Naive thymus-derived CD4-positive, alpha-beta T cell (primary cell): ENCODE measurements at regions not wholly inside any gene's neighbourhood (a gene's known extent, or its start where the extent isn't known, plus 50 kb on each side); places are given as distances from the start of the nearest gene placed in this dataset.
A peak's percentile ranks its signal among the peaks of the same experiment; 100 is the strongest.

Experiments used
- ATAC-seq: fragments of 150-1000 bp; cut with Tn5 transposase; 2 replicates; pipeline ENCODE4 v1.10.0; 2021; ENCODE audit warnings: mild to moderate bottlenecking, moderate library complexity
- CTCF ChIA-PET: fragments of 350-600 bp; sonication (Branson Sonifier 250); formaldehyde crosslinking; loops from one replicate; lab custom pipeline; 2021; ENCODE audit warnings: antibody characterized with exemption; lab: Charles Lee
- POLR2A ChIA-PET: fragments of 350-600 bp; sonication (Branson Sonifier 250); formaldehyde crosslinking; loops from one replicate; lab custom pipeline; 2021; ENCODE audit warnings: antibody characterized with exemption, inconsistent platforms; lab: Charles Lee
- DNase-seq, 9 donors: peaks; one replicate each; pipeline versions ENCODE4 v3.0.0 to v3.0.0-alpha.2; 2020 to 2022; ENCODE audit warnings: mixed read lengths in 1 of 9
- H3K27ac ChIP-seq: one replicate; pipeline ENCODE4 v1.7.0; 2013; ENCODE audit warnings: mild to moderate bottlenecking, low read depth, low read length, moderate library complexity
- H3K27me3 ChIP-seq, 2 donors: one replicate each; pipeline ENCODE4 v1.7.0; 2013; ENCODE audit warnings: low read length in 2 of 2, mild to moderate bottlenecking in 2 of 2, moderate library complexity in 2 of 2; ENCODE audit not compliant: control insufficient read depth in 2 of 2, insufficient read depth in 2 of 2
- H3K36me3 ChIP-seq, 3 experiments: 1 replicate in 2 of 3; 2 replicates in 1 of 3; pipeline ENCODE4 v1.7.0; 2013; ENCODE audit warnings: low read length in 3 of 3, mild to moderate bottlenecking in 3 of 3, moderate library complexity in 1 of 3; ENCODE audit not compliant: insufficient read depth in 3 of 3, control insufficient read depth in 2 of 3
- H3K4me1 ChIP-seq, 2 donors: one replicate each; pipeline ENCODE4 v1.7.0; 2013; ENCODE audit warnings: low read length in 2 of 2, mild to moderate bottlenecking in 2 of 2, moderate library complexity in 1 of 2; ENCODE audit not compliant: control insufficient read depth in 2 of 2, insufficient read depth in 2 of 2
- H3K4me3 ChIP-seq: 2 replicates; pipeline ENCODE4 v1.7.0; 2013; ENCODE audit warnings: mild to moderate bottlenecking, low read length
- H3K9me3 ChIP-seq, 3 experiments: 1 replicate in 2 of 3; 2 replicates in 1 of 3; pipeline ENCODE4 v1.7.0; 2013; ENCODE audit warnings: low read length in 3 of 3; ENCODE audit not compliant: control insufficient read depth in 2 of 3
- H3K27ac Mint-ChIP-seq, 9 donors: one replicate each; pipeline ENCODE4 v1.8.0; 2020 to 2022; ENCODE audit warnings: mixed read lengths in 9 of 9, mild to moderate bottlenecking in 8 of 9, moderate library complexity in 5 of 9, inconsistent platforms in 2 of 9
- H3K27me3 Mint-ChIP-seq, 5 donors: one replicate each; pipeline ENCODE4 v1.8.0; 2021 to 2022; ENCODE audit warnings: mixed read lengths in 5 of 5, mild to moderate bottlenecking in 1 of 5
- H3K36me3 Mint-ChIP-seq, 5 donors: one replicate each; pipeline ENCODE4 v1.8.0; 2020 to 2022; ENCODE audit warnings: mixed read lengths in 5 of 5, mild to moderate bottlenecking in 3 of 5, inconsistent platforms in 1 of 5
- H3K4me1 Mint-ChIP-seq, 7 donors: one replicate each; pipeline ENCODE4 v1.8.0; 2020 to 2022; ENCODE audit warnings: mixed read lengths in 7 of 7, mild to moderate bottlenecking in 3 of 7, inconsistent platforms in 1 of 7
- H3K4me3 Mint-ChIP-seq, 10 donors: one replicate each; pipeline ENCODE4 v1.8.0; 2020 to 2022; ENCODE audit warnings: mild to moderate bottlenecking in 10 of 10, mixed read lengths in 10 of 10, moderate library complexity in 6 of 10, inconsistent platforms in 2 of 10
- H3K9me3 Mint-ChIP-seq, 11 donors: one replicate each; pipeline ENCODE4 v1.8.0; 2020 to 2022; ENCODE audit warnings: mixed read lengths in 11 of 11, mild to moderate bottlenecking in 4 of 11, inconsistent platforms in 1 of 11, moderate library complexity in 1 of 11
- intact Hi-C, 2 donors: fragments of 100-400 bp; cut with micrococcal nuclease; formaldehyde crosslinking; loops; one replicate each; pipeline ENCODE4 v1.15.1; 2023

DNA sequence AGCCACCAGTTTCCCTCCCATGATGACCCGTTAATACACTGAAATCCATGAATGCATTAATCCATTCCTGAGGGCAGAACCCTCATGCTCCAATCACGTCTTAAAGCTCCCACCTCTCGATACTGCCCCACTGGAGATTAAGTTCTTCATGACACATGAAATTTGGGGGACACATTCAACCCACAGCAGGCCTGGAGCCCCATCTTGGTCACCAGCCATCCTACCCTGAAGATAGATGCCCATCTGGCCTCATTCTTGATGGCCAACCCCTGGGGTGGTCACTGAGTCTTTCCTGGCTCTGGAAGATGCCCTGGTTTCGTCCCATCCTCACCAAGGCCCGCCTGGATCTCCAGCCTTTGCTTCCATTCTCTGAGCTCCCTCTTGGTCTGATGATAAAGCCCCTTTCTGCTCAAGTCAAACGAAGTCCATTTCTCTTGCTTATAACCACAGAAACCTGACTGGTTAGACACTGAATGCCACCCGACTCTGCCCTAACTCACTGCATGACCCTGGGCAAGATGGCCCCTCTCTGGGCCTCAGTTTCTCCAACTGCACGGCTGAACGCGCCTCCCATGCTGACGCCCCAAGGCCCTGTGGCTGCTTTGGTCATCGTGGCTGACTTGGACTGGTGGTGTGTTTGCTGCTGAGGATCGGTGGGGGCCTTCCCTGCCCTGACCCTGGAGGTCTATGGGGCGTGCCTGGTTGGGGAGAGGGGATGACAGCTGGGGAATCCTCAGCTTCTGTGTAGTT lies 138.4 kb upstream of the IER5L start:
- peaks cover 0 to 2% (median 0%) of the 10 kb centered on the region in 11 donors for H3K9me3 Mint-ChIP-seq
- Histone ChIP-seq H3K4me1 (peaks cover 12 to 16% of the 10 kb centered on the region in 2 donors), H3K36me3 (no peaks in the 10 kb centered on the region), H3K27me3 (no peaks in the 10 kb centered on the region), H3K9me3 (no peaks in the 10 kb centered on the region), H3K4me3 (no peak overlapping the region), H3K27ac (no peak overlapping the region)
- no peaks in the 10 kb centered on the region for H3K36me3 Mint-ChIP-seq
- no peak overlapping the region for H3K4me3 Mint-ChIP-seq
- peaks cover 8 to 21% (median 13%) of the 10 kb centered on the region in 7 donors for H3K4me1 Mint-ChIP-seq
- H3K27me3 Mint-ChIP-seq, result no peaks in the 10 kb centered on the region
- POLR2A ChIA-PET, result no interaction called here
- peak overlapping the region in 2 of 9 donors; percentile 33 to 66 for H3K27ac Mint-ChIP-seq
- CTCF ChIA-PET, result interaction anchor here (0.6 kb wide), 1 partner anchor 310 kb away, joined by 3 read pairs; the partner anchor contains the start of gene NTMT1
- DNase-seq, result no peak
- intact Hi-C loops, result no loop called here
- no peak for ATAC-seq

DNA sequence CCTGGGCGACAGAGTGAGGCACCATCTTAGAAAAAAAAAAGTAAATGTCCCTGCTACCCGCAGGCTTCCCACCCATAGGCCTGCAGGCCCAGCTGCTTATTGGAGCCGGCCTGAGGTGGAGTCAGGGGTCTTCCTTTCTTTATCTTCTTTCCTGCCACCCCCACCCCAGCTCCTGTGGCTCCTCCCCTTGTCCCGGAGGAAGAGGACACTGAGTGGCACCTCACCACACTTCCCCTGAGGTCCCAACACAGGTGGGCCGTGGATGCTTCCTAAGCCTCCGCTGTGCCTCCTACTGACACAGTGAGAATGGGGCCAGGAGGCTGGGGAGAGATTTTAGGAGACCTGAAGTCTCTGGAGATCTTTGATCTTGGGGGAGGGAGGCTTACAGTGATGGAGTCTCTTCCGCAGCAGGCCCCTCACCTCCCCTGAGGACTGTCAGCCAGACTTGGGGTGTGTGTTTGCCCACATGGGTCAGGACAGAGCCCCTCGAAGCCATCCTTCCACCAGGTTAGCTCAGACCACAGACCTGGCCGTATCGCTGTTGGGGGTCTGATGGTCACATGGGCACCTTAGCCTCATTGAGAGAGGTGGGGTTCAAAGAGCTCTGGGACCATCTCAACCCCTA lies 135.4 kb upstream of the IER5L start:
- DNase-seq (no peak), ATAC-seq (no peak)
- Mint-ChIP-seq H3K27me3 (peaks cover 0 to 2% (median 0%) of the 10 kb centered on the region in 5 donors), H3K4me1 (peaks cover 0 to 10% (median 0%) of the 10 kb centered on the region in 7 donors), H3K9me3 (no peaks in the 10 kb centered on the region), H3K36me3 (no peaks in the 10 kb centered on the region), H3K27ac (no peak overlapping the region), H3K4me3 (no peak overlapping the region)
- CTCF ChIA-PET, result interaction anchor here (0.6 to 0.8 kb wide), 3 partner anchors 20 to 312 kb away, joined by 3 to 5 read pairs (median 5); partner anchors contain the start of gene NTMT1
- no peaks in the 10 kb centered on the region for H3K27me3 ChIP-seq
- POLR2A ChIA-PET, result no interaction called here
- H3K9me3 ChIP-seq, result no peaks in the 10 kb centered on the region
- H3K4me1 ChIP-seq, result no peaks in the 10 kb centered on the region
- H3K4me3 ChIP-seq, result no peak overlapping the region
- H3K27ac ChIP-seq, result no peak overlapping the region
- no peaks in the 10 kb centered on the region for H3K36me3 ChIP-seq
- intact Hi-C loops, result no loop called here

DNA sequence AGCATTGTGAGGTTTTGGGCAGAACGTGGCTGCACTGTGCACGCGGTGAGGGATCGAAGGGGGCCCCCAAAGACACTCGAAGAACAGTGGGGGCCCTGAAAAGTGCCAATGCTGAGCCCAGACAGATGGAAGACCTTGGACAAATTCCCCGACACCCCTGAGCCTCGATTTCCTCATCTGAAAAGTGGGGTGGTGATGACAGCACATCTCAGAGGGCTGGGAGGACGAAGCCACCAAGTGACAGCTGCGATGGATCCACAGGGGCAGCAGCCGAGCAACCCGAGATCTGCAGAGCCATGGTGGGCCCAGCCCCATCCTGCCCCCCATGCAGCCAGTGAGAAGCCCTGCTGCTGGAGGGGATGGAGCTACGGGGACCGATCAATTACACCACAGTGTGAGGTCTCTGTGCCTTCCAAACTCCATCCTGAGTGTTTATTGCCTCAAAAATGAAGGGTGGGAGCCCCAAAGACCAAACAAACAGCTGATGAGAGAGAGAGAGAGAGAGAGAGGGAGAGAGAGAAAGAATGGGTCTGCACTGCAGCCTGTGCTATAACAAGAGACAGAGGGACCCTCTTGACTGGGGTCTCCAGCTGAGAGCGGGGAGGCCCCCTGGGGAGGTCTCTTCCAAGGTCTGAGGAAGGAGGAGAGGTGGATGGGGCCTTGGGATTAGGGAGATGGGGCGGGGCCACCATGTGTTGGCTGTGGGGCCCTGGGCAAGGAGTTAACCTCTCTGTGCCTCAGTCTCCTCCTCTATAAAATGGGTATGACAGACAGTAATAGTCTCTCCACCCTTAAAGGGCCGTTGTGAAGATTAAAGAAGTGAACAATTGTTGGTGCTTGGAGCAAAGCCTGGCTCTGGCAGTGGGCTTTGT lies 134.4 kb upstream of the IER5L start:
- CTCF ChIA-PET, result interaction anchor here (0.6 to 0.8 kb wide), 5 partner anchors 19 to 313 kb away, joined by 3 to 5 read pairs (median 4); partner anchors contain the start of gene NTMT1

DNA sequence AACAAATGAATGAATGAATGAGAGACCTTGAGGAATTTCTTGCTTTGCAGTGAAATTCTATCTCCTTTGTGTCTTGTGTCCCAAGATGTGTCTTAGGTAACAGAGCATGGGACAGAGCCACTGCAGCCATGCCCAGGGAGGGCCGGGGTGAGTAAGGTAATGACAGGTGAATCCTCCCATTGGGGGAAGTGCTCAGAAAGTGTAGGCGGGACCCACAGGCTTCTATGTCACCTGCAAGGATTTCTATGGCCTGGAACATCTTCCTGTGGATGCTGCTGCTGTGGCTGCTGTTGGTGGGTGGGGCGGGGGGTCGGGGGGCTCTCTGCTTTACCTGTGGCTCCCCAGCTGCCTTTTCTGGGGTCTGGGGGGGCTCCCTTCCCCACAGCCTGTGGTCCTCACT lies 133.6 kb upstream of the IER5L start:
- no peaks in the 10 kb centered on the region for H3K9me3 ChIP-seq
- DNase-seq (no peak), ATAC-seq (no peak)
- H3K9me3 Mint-ChIP-seq, result no peaks in the 10 kb centered on the region
- no peaks in the 10 kb centered on the region for H3K4me1 ChIP-seq
- H3K27ac Mint-ChIP-seq, result peak overlapping the region in 1 of 9 donors; percentile 32
- no peak overlapping the region for H3K4me3 ChIP-seq
- ChIA-PET POLR2A (no interaction called here), CTCF (interaction anchor here (0.6 kb wide), 1 partner anchor 55 kb away, joined by 4 read pairs; no protein-coding TSS in a partner anchor)
- no peaks in the 10 kb centered on the region for H3K27me3 ChIP-seq
- peaks cover 4 to 11% (median 9%) of the 10 kb centered on the region in 7 donors for H3K4me1 Mint-ChIP-seq
- no peaks in the 10 kb centered on the region for H3K36me3 ChIP-seq
- H3K27ac ChIP-seq, result no peak overlapping the region
- H3K36me3 Mint-ChIP-seq, result no peaks in the 10 kb centered on the region
- intact Hi-C loops, result no loop called here
- H3K4me3 Mint-ChIP-seq, result no peak overlapping the region
- peaks cover 0 to 2% (median 0%) of the 10 kb centered on the region in 5 donors for H3K27me3 Mint-ChIP-seq

More for the DNA sequence above, 134.4 kb upstream of the IER5L start:
- no peaks in the 10 kb centered on the region for H3K4me1 ChIP-seq
- Mint-ChIP-seq H3K27ac (no peak overlapping the region), H3K4me1 (peaks cover 1 to 10% (median 2%) of the 10 kb centered on the region in 7 donors), H3K9me3 (no peaks in the 10 kb centered on the region), H3K4me3 (no peak overlapping the region), H3K27me3 (peaks cover 0 to 2% (median 0%) of the 10 kb centered on the region in 5 donors), H3K36me3 (no peaks in the 10 kb centered on the region)
- H3K27me3 ChIP-seq, result no peaks in the 10 kb centered on the region
- POLR2A ChIA-PET, result no interaction called here
- intact Hi-C loops, result no loop called here
- no peaks in the 10 kb centered on the region for H3K36me3 ChIP-seq
- DNase-seq (no peak), ATAC-seq (no peak)
- no peaks in the 10 kb centered on the region for H3K9me3 ChIP-seq
- no peak overlapping the region for H3K27ac ChIP-seq
- no peak overlapping the region for H3K4me3 ChIP-seq

DNA sequence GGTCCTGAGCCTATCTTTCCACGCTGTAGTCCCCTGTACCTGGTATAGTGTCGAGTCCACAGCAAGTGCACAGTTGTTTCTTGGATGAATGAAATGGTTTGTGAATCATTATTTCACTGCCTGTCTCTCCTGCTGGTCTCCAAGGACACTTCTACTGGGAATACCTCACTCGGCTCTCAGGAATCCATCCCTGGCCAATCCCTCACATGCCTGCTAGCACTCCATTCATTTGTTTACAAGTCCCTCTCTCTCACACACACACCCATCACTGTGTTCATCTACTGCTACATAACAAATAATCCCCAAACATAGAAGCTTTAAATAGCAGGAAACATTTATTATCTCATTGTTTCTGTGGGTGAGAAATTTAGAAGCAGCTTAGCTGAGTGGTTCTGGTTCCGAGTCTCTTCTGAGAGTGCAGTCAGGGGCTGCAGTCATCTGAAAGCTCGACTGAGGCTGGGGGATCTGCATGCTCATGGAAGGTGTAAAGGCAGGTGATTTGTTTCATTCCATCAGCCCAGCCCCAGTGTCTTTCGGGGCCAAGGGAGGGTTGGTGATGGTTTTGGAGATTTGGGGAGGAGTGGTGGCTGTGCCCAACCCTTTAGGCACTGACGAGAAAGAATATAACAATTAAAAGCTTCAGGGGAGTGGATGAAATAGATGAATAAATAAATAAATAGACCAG lies 132.7 kb upstream of the IER5L start:
- Histone ChIP-seq H3K27me3 (no peaks in the 10 kb centered on the region), H3K4me3 (no peak overlapping the region), H3K36me3 (no peaks in the 10 kb centered on the region), H3K9me3 (no peaks in the 10 kb centered on the region), H3K27ac (no peak overlapping the region), H3K4me1 (no peaks in the 10 kb centered on the region)
- Mint-ChIP-seq H3K27me3 (peaks cover 0 to 2% (median 0%) of the 10 kb centered on the region in 5 donors), H3K9me3 (no peaks in the 10 kb centered on the region), H3K27ac (peak overlapping the region in 2 of 9 donors; percentile 32 to 64), H3K4me3 (no peak overlapping the region), H3K4me1 (peaks cover 4 to 11% (median 9%) of the 10 kb centered on the region in 7 donors), H3K36me3 (no peaks in the 10 kb centered on the region)
- DNase-seq, result no peak
- no peak for ATAC-seq
- ChIA-PET CTCF (no interaction called here), POLR2A (interaction anchor here (2.7 kb wide), 1 partner anchor 9 kb away, joined by 9 read pairs; no protein-coding TSS in a partner anchor)
- intact Hi-C loops, result no loop called here

DNA sequence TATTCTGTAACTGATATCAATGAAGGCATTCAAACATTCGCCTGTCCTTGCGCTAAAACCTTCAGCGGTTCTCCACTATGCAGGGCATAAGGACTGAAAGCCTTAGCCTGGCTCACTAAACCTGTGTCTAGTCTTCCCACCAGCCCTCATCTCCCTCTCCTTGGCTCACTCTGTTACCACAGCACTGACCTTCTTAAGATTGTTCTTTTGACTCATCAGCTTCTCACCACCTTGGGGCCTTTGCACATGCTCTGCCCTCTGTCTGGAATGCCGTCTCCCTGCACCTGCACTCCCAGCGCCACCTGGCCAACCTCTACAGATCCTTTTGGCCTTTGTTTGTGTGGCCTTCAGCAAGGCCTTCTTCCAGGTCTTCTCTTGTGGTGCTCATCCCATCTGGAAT lies 131.8 kb upstream of the IER5L start:
- H3K9me3 Mint-ChIP-seq, result no peaks in the 10 kb centered on the region
- DNase-seq, result no peak
- peaks cover 0 to 2% (median 0%) of the 10 kb centered on the region in 5 donors for H3K27me3 Mint-ChIP-seq

More for the DNA sequence above, 131.8 kb upstream of the IER5L start:
- ChIA-PET CTCF (interaction anchor here (0.6 kb wide), 1 partner anchor 779 kb away, joined by 3 read pairs; no protein-coding TSS in a partner anchor), POLR2A (interaction anchor here (2.7 kb wide), 1 partner anchor 10 kb away, joined by 9 read pairs; no protein-coding TSS in a partner anchor)
- H3K4me3 ChIP-seq, result no peak overlapping the region
- no peak overlapping the region for H3K4me3 Mint-ChIP-seq
- intact Hi-C loops, result no loop called here
- ATAC-seq, result no peak
- no peaks in the 10 kb centered on the region for H3K36me3 Mint-ChIP-seq
- no peaks in the 10 kb centered on the region for H3K9me3 ChIP-seq
- H3K4me1 Mint-ChIP-seq, result peaks cover 4 to 11% (median 9%) of the 10 kb centered on the region in 7 donors
- H3K27me3 ChIP-seq, result no peaks in the 10 kb centered on the region
- H3K27ac ChIP-seq, result no peak overlapping the region
- H3K4me1 ChIP-seq, result no peaks in the 10 kb centered on the region
- no peaks in the 10 kb centered on the region for H3K36me3 ChIP-seq
- H3K27ac Mint-ChIP-seq, result no peak overlapping the region
